LoVo (cell line): ENCODE measurements at regions not wholly inside any gene's neighbourhood (a gene's known extent, or its start where the extent isn't known, plus 50 kb on each side); places are given as distances from the start of the nearest gene placed in this dataset.

Source experiments
- DNase-seq: peaks from one replicate; pipeline ENCODE4 v3.0.0-alpha.2; 2016; ENCODE audit warnings: low spot score

DNA sequence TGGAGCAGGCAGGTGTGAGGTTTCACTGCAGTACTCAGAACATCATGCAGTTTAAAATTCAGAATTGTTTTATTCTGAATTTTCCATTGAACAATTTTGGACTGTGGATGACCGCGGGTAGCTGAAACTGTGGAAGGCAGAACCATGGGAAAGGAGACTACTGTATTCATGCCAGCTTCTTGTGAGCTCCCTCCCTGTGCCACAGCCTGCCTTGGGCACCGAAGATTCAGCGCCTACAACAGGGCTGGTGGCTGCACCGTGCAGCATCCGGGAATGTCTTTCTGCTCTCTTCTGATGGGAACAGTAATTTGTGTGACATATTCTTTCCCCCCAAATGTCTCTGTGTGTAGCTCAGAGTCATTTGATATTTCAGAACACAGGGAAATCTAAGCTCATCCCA, 118.5 kb upstream of the NKX1-1 start:
- no peak for DNase-seq

DNA sequence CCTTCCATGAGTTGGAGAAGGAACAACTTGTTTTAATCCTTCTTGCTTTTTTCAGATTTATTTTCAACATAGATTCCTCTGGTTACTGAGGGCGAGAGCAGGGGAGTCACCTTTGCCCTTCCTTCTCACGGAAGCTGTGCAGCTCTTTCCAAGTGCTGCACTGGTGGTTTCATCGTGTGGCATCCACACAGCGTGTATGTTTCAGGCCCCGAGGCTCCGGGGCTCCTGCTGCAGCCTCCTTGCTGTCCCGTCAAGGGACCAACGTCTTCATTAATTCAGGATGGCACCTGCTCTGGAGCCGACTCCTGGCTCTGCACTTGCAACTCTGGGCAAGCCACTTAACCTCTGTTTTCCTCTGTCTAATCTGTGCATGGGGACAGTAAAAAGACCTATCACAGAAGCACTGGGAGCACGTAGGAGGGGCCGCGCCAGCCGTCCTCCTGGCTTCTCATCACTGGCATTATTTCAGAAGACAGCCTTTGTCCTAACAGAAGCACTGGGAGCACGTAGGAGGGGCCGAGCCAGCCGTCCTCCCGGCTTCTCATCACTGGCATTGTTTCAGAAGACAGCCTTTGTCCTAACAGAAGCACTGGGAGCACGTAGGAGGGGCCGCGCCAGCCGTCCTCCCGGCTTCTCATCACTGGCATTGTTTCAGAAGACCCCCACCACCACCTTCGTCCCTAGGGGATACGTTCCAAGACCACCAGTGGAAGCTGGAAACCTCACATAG, 117.8 kb upstream of the NKX1-1 start:
- DNase-seq, result no peak

DNA sequence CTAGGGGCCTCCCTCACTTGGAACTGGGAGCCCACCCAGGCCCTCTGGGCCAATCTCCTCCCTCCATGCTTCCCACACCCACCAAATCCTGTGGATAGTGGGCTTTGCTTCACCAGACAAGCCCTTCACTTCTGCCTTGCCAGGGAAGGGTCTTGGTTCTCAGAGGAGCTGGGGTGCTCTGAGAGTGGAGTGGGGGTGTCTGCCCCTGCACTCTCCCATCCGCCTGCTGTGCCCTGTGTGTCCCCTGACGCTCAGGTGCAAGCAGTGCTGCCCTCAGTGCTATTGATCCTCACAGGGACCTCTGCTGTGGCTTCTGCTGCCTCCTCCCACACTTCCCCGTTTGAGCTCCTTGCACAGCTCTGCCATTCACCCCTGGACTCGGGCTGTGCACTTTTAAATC, 117.3 kb upstream of the NKX1-1 start:
- DNase-seq, result no peak

DNA sequence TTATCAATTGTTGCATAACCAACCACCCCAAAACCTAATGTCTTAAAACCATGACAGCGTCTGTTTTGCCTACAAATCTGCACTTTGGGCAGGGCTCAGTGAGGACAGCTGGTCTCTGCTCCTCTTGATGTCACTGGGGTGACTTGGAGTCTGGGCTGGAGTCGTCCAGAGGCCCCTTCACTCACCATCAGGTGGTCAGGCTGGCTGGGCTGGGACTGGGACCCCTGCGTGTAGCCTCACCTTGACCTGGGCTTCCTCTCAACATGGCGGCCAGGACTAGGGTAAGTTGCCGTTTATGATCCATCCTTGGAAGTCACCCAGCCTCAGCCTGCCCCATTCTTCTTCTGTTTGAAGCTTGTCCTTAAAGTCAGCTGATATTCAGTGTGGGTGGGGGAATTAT, 116.8 kb upstream of the NKX1-1 start:
- DNase-seq, result no peak

DNA sequence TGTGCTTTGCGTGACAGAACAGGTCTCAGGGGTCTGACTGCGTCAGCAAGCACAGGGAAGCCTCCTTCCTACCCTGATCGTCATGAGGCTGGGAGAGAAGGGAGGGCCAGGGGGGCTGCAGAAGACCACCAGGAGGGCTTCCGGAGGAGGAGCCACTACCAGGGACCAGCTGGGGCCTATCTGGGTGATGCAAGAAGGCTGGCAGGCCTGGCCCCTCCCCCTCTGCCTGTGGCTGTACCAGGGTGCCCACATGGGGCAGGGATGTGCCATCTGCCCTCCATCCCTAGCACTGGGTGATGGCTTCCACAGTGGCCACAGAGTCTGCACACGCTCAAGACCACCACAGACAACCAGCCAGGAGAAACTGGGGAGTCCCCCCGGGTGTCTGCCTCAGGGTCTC, 116.4 kb upstream of the NKX1-1 start:
- DNase-seq, result no peak

DNA sequence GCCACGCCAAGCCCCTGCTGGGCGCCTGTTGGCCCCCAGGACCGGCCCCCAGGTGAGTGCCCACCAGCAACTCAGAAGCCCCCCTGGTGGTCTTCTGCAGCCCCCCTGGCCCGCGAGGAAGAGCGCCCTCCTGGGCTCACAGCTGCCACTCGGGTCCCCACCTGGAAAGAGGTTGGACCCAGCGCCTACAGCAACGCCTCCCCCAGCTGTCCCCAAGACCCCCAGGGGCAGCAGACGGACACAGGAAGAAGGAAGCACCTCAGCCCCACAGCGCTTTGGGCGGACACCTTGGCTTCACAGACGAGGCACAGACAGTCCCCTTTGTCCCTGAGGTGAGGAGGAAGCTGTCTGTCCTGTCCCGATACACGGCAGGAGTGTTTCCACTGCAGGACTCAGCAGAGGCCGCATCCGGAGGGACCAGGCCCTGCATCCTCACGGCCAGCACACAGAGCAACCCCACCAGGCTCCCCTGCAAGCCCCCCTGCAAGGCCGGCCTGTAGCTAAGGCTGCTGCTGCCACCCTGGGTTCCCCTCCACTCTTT, 115.6 kb upstream of the NKX1-1 start:
- no peak for DNase-seq

DNA sequence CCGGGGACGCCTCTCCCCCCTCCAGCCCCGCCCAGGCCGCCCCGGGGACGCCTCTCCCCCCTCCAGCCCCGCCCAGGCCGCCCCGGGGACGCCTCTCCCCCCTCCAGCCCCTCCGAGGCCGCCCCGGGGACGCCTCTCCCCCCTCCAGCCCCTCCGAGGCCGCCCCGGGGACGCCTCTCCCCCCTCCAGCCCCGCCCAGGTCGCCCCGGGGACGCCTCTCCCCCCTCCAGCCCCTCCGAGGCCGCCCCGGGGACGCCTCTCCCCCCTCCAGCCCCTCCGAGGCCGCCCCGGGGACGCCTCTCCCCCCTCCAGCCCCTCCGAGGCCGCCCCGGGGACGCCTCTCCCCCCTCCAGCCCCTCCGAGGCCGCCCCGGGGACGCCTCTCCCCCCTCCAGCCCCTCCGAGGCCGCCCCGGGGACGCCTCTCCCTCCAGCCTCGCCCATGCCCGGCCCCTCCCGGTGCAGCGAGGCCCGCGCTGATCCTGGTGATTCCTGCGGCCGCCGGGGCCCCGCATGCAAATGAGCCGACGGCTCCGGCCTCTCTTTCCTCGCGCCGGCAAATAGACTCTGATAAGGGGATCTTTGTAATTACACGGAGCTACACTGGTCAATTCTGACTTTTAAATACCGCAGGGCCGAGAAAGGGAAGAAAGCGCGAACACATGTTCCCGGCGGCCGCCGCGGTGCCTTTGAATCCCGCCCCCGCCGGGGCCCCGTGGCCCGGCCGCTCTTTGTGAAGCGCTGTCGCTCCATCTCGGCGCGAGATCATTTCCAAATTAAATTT, 114.7 kb upstream of the NKX1-1 start:
- peak; percentile 4 for DNase-seq

DNA sequence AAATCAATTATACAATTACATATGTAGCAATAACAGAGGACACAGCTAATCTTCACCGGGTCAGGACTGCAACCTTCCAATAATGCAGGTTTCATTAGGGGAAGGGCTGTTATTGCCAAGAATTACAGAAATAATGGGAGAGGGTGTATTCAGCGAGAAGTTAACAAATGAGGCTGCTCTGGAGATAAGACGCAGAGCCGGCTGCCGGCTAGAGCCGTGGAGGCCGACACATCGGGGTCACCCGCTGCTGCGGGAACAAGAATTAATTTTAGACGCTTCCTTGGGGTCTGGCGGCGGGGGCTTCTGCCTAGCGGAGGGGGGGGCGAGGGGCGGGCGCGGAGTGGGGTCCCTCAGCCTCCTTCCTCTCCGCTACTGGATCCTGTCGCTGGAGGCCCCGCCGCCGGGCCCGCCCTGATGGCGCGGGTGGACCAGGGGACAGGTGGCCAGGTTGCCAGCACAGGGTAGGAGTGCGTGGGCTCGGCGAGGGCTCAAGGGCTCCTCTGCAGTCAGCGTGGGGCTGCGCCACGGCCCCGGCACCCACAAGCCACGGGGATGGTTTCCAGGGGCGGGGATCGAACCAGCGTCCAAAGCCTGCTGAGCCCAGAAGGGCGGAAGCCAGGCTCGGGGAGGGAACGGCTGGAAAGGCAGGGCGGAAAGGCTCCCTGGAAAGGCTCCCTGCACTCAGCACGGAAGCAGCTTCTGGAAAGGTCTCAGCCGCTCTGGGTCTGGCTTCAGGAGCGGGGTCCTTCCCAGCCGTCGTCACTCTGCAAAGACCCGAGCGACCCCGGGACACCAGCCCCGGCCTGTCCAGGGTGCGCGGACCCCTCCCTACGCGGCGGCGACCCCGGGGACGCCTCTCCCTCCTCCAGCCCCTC, 113.8 kb upstream of the NKX1-1 start:
- DNase-seq, result no peak

DNA sequence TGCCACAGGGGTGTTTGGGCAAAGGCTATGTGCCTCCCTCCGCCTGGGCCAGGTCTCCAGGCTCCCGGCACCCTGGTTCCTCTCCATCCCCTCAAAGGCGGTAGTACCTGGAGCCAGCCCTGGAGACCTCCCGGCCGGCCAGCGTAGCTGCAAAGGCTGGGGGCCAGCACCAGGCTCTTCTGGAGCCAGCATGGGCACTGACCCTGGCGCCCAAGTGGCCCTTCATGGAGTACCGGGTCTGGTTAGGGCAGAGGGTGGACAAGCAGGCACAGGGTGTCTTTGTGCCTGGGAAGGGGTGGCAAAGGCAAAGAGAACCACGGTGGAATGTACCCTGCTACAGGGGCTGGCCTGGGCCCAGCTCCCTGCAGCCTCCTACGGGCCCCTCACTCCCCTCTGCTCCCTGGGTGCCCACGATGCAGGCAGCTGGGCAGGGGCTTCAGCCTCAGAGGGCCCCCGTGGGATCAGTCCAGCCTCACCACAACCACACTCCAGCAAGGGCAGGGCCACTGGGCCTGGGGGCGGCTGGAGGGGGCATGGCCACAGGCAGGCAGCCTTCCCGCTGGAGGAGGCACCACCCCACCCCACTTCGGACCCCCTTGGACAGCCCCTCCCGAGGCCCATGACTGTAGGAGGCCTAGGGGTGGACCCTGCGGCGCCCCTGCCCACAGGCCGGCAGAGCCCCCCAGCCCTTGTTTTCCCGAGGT, 112.9 kb upstream of the NKX1-1 start:
- DNase-seq, result no peak

DNA sequence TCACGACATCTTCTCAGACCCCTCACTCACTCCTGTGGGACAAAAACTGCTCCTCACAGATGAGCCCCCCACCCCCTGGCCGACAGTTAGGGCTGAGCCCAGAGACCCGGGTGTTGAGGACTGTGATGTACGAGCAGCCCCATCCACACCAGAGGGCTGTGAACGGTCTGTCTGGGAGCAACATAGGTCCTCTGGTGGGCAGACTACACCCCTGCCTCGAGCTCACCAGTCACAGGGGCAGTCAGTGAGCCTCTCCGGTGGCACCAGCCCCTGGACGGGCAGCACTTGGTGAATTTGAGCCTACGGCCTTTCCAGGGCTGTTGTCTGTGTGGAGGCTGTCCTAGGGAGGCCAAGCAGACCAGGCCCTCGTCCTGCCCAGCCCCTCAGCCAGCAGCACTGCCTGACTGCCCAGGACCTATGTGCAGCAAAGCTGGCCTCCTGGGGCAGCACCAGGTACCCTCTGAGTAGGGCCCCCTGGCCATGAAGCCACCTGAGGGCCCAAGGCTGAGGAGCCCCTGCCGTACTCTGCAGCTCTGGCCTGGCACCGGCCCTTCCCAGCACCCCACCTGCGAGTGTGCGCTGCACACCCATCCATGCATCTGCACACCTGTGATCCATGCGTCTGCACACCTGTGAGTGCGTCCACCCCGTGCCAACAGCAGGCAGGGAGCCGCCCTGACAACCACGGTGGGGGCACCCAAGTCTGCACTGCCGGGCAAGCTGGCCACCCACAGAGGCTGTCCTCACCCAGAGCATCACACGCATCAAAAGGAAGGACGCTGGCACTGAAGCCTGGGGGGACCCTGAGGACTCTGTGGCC, 111.6 kb upstream of the NKX1-1 start:
- DNase-seq, result no peak

DNA sequence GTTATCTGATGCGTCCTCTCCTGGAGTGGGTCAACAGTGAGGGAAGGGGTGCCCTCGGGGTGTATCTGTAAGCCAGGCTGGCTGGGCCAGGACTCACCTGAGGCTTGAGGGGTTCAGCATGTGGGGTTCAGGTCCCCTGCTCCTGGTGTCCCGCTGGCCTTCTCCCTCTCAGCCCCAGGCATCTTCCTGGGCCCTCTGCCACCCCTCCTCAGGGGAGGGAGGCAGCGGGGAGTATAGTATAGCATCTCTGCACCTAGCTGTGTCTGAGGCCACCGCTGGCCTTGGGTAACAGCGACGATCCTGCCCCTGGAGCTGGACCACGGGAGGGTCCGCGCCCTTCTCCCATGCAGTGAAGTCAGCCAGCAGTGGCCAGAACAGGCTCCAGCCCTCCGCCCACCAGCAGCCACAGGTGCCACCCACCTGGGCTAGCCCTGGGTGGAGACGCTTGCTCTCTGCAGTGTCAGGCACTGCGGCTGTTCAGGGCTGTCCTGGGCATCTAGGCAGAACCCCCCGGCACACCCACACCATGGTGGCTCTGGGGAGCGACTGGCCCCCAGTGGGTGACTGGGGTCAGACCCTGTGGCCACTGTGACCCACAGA, 110.7 kb upstream of the NKX1-1 start:
- DNase-seq, result no peak

DNA sequence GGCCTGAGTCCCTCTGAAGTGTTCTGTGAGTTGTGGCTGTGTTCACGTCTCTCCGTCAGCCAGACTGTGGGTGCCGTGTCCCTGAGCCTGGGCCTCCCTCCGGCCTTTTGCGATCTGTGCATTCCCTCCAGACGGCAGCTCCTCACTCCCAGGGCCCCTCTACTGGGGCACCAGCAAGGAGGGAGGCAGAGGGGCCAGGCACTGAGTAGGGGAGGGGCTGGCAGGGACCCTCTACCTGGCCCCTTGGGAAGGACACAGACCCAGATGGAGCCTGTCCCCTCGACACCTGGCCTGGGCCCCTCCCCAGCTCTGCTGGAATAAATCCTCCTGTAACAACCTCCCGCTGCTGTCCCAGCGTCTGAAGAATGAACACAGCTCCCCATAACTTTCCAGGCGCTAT, 110.0 kb upstream of the NKX1-1 start:
- no peak for DNase-seq

DNA sequence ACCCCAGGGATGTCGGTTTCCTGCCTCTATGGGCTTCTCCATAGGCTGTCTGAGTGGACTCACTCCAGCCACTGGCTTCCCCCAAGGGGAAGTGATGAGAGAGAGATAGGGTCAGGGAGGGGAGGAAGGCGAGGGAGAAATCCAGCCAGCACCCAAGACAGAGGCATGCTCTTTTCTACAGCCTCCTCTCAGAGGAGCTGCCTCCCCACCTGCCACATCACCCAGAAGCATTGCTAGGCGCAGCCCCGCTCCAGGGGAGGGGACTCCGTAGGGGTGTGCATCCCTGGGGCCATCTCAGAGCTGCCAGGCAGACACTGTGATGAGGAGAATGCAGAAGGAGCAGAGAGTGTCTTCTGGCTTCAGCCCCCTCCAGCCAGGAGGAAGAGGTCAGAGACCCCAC, 109.5 kb upstream of the NKX1-1 start:
- DNase-seq, result no peak

DNA sequence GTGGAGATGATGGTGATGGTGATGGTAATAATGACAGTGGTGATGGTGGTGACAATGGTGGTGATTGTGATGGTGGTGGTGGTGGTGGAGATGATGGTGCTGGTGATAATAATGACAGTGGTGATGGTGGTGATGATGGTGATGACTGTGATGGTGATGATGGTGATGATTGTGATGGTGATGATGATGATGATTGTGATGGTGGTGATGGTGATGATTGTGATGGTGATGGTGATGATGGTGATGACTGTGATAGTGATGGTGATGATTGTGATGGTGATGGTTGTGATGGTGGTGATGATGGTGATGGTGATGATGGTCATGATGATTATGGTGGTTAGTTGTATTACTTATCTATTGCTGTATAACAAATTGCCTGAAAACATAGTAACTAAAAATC, 108.9 kb upstream of the NKX1-1 start:
- DNase-seq, result no peak

DNA sequence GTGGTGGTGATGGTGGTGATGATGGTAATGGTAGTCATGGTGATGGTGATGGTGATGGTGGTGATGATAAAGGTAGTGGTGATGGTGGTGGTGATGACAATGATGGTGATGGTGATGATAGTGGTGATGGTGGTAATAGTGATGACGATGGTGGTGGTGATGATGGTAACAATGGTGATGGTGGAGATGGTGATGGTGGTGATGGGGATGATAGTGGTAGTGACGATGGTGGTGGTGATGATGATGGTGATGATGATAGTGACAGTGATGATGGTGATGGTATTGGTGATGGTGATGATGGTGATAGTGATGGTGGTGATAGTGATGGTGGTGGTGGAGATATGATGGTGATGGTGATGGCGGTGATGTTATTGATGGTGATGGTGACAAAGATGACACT, 108.4 kb upstream of the NKX1-1 start:
- no peak for DNase-seq

DNA sequence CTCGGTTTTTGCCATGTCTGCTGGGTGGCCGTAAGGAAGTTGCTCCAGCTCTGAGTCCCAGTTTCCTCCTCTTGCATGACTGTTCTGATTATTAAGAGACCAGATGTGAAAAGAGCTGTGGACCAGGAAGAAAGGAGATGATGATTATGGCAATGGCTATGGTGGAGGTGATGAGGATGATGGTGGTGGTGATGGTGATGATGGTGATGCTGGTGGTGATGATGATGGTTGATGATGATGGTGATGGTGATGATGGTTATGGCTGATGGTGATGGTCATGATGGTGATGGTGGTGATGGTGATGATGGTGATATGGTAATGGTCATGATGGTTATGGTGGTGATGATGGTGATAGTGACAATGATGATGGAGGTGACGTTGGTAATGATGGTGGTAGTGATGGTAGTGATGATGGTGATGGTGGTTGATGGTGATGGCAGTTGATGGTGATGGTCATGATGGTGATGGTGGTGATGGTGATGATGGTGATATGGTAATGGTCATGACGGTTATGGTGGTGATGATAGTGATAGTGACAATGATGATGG, 107.8 kb upstream of the NKX1-1 start:
- DNase-seq, result no peak

DNA sequence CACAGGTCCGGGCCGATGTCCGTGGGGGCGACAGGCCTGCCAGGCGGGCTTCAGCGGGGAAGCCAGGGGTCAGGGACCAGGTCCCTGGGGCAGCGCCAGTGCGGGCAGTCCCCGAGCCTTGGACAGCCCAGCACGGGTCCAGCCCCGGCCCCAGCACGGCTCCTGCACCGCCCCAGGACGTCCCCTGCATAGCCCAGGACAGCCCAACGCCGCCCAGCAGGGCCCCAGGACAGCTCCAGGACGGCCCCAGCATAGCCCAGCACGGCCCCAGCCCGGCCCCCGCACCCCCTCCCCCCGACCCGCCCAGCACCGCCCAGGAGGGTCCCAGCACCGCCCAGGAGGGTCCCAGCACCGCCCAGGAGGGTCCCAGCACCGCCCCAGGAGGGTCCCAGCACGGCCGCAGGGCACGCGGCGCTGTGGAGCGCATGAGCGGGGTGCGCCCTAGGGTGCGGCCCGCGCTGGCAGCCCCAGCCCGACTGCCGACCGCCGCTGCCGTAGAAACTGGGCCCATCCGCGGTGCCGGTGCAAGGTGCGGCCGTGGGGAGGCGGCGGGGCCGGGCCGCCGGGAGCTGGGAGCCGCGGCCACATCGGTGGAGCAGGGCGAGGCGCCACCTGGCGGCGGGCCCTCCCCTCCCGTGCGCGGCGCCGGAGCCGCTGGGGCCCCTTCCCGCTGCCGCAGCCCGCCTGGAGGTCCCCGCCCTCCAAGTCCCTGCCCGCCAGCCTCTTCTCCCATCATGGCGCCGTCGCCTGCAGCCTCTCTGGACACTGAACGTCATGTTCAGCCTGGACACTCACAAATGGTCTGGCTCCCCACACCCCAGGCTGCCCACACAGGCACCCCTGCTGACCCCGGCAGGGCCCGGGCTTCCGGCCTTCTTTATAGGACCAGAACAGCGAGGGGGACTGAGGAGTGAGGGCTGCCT, 106.8 kb upstream of the NKX1-1 start:
- peak; percentile 14 for DNase-seq

DNA sequence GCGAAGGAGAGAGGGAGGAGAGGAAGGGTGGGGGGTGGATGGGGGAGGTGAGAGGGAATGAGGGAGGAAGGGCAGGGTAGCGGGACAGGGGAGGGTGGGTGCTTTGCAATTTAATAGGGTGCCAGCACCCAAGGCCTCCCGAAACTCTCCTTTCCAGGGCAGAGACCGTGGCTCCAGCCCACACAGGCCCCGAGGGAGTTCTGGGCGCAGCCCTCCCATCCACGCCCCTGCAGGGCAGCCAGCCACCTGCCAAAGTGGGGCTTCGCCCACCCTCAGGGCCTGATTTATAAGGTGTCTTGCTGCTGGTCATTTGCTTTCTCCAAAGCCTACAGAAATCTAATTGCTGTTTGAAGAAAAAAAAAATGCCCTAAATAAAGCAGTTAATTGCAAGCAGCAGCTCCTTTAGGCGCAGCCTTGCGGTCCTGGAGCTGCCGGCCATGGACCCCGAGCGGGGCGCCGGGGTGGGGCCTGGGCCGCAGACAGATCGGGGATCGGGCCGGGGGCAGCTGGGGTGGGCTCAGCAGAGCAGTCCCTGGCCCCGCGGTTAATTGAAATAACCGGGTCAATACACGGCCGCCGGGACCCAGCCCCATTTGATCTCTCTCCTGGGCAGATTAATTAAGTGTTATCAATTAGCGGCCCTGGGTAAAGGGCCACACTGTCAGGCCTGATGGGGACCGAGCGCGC, 106.0 kb upstream of the NKX1-1 start:
- no peak for DNase-seq
